GM12865 (cell line): ENCODE measurements at regions not wholly inside any gene's neighbourhood (a gene's known extent, or its start where the extent isn't known, plus 50 kb on each side); places are given as distances from the start of the nearest gene placed in this dataset.

Experiments used
- DNase-seq: peaks from one replicate; pipeline ENCODE4 v3.0.0; 2010; ENCODE audit warnings: low read depth
- H3K4me3 ChIP-seq: 2 replicates; pipeline ENCODE4 v1.5.1; 2011; ENCODE audit warnings: mild to moderate bottlenecking, low read depth, low read length, control low read depth
- CTCF ChIP-seq: IDR thresholded peaks from 2 replicates; pipeline ENCODE4 v1.5.1; 2011; ENCODE audit warnings: low read length, control low read depth, low read depth, inconsistent platforms; ENCODE audit not compliant: insufficient read depth; ENCODE audit errors: missing control alignments

- no peak for TF ChIP-seq CTCF
- H3K4me3 ChIP-seq, result no peak overlapping the region
- DNase-seq, result no peak
Measured at GRCh38 chr5:2617461-2617860, 134.0 kb downstream of the IRX2 start.

DNA sequence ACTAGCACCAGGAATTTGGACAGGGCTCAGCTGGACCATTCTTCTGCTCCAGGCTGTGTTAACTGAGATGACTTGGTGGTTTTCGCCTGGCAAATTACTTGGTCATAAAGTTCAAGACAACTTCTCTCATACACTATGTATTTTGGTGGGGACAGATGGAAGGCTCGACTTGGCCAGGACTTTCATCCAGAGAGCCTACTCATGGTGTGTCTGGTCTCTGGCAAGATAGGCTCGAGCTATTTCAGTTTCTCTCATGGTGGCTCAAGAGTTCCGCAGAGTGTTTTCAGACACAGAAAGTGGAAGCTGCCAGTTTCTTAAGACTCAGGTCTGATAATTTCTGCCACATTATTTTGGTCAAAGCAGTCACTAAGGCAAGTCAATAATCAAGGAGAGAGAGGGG lies 135.6 kb downstream of the IRX2 start:
- no peak for DNase-seq
- TF ChIP-seq CTCF, result no peak
- H3K4me3 ChIP-seq, result no peak overlapping the region

DNA sequence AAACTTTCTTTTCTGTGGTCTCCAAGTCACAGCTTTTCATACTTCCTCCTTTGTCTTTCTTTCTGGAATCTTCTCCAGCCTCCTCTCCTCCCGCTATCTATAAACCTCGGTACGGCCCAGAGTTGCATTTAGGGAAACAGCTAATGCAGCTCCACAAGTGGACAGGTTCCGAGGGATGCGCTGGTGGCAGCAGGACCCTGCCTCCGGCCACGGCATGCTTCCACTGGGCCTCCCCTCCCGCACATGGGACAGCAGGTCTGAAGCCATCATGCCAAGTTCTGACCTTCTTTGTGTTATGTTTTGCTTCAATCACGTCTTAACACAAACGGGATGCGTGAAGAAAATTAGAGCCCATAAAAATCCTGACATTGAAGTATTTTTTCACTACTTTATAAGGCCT lies 136.9 kb downstream of the IRX2 start:
- no peak overlapping the region for H3K4me3 ChIP-seq
- DNase-seq, result no peak
- no peak for TF ChIP-seq CTCF

- DNase-seq, result no peak
- no peak overlapping the region for H3K4me3 ChIP-seq
- TF ChIP-seq CTCF, result no peak
Measured at GRCh38 chr5:2611659-2612058, 139.8 kb downstream of the IRX2 start.

DNA sequence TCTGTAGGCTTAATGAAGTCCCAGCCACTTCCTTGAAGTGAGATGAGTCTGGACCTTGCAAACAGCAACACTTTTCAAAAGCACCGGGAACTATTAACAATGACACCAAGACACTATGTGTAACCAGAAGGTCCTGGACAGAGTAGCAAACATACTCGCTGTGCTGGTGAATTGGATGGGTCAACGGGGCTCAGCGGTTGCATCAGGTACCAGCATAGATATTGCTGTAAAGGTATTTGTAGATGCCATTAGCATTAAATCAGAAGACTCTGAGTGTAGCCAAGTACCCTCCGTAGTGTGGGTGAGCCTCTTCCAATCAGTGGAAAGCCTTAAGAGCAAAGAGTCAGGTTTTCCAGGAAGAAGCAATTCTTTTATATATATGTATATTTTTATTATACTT lies 140.5 kb downstream of the IRX2 start:
- no peak overlapping the region for H3K4me3 ChIP-seq
- no peak for TF ChIP-seq CTCF
- DNase-seq, result no peak

DNA sequence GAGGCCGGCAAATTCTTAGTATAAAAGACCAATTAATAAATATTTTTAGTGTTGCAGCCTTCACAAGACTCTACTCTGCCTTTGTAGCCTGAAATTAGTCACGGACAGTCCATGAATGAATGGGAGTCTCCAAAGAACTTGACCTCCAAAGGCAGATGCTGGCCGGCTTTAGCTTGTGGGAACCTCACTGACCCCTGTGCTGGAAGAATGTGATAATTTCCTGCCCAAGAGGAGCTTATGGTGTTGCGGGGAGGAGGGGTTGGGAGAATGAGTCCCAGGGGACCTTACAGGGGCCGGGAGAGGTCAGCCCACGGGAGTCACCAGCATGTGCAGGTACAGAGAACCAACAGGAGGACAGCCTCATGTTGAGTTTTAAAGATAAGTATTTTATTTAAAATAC lies 143.1 kb downstream of the IRX2 start:
- no peak overlapping the region for H3K4me3 ChIP-seq
- no peak for DNase-seq

More for the DNA sequence above, 143.1 kb downstream of the IRX2 start:
- TF ChIP-seq CTCF, result no peak
